ENCODE measurements at regions not wholly inside any gene's neighbourhood (a gene's known extent, or its start where the extent isn't known, plus 50 kb on each side); places are given as distances from the start of the nearest gene placed in this dataset.

DNA sequence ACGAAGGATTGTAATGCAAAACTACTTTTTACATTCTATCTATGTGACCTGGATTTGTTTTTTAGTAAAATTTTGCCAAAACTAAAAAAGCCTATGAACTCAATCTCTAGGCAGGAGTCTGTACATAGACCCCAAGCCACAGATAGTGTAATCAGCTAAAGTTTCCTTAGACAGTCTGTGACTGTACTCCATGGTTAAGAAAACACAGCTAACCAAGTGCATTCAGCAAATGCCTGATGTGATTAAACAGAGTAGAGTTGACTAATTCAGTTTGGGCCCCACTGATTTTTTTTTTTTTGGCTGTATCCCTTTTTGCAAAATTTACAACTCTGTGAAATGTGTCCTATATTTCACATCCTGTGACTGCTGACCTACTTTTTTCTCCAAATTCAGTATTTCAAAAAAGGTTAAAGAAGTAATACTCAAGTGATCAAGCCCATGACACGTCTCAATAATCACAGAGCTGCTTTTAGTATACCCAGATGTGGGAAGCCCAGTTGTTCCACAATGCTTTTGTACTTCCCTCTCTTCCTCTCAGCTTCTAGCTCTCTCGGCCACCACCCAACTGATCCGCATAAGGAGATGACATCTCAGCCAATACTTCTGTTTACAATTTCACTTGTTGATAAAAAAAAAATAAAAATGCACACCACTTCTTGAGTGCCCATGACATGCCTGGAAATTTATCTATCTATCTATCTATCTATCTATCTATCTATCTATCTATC lies 108.8 kb upstream of the TBX18 start:
- TF ChIP-seq, protein P1, sequence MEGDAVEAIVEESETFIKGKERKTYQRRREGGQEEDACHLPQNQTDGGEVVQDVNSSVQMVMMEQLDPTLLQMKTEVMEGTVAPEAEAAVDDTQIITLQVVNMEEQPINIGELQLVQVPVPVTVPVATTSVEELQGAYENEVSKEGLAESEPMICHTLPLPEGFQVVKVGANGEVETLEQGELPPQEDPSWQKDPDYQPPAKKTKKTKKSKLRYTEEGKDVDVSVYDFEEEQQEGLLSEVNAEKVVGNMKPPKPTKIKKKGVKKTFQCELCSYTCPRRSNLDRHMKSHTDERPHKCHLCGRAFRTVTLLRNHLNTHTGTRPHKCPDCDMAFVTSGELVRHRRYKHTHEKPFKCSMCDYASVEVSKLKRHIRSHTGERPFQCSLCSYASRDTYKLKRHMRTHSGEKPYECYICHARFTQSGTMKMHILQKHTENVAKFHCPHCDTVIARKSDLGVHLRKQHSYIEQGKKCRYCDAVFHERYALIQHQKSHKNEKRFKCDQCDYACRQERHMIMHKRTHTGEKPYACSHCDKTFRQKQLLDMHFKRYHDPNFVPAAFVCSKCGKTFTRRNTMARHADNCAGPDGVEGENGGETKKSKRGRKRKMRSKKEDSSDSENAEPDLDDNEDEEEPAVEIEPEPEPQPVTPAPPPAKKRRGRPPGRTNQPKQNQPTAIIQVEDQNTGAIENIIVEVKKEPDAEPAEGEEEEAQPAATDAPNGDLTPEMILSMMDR (IDR thresholded peaks at IDR 0.05; ENCODE audit: insufficient read depth, low read depth, low read length) = no peak
- no peak for TF ChIP-seq EZH2 (IDR thresholded peaks at IDR 0.05; ENCODE audit: insufficient read depth, low read length)
